ENCODE measurements at regions not wholly inside any gene's neighbourhood (a gene's known extent, or its start where the extent isn't known, plus 50 kb on each side); places are given as distances from the start of the nearest gene placed in this dataset.

- Histone ChIP-seq H4K20me1 (replicated peaks; ENCODE audit: insufficient read depth) (no peaks in the 10 kb centered on the region), H3K27me3 (ENCODE audit: insufficient read depth) (no peaks in the 10 kb centered on the region), H3F3A (replicated peaks; ENCODE audit: low read depth) (no peaks in the 10 kb centered on the region), H3K4me1 (ENCODE audit: insufficient read depth) (no peaks in the 10 kb centered on the region), H3K79me2 (replicated peaks; ENCODE audit: insufficient read depth) (no peaks in the 10 kb centered on the region), H3K4me2 (no peak overlapping the region), H3K27ac (ENCODE audit: low read depth) (no peak overlapping the region), H3K4me3 (no peak overlapping the region), H2AFZ (no peak overlapping the region), H3K36me3 (ENCODE audit: insufficient read depth) (no peaks in the 10 kb centered on the region), H3K9me2 (ENCODE audit: insufficient read depth) (0 out of 2 replicates have a peak, but pooled peaks cover 4% of the 10 kb centered on the region)
- peaks cover 2% of the 10 kb centered on the region for H3K27me3 Mint-ChIP-seq (ENCODE audit: insufficient read depth, low read depth, poor library complexity)
- H3K4me3 Mint-ChIP-seq, result no peak overlapping the region
- no peaks in the 10 kb centered on the region for H3K9me3 Mint-ChIP-seq
- DNase-seq (ENCODE audit: low spot score) (no peak), ATAC-seq (no peak)
- H3K36me3 Mint-ChIP-seq (ENCODE audit: low read depth), result no peaks in the 10 kb centered on the region
- no peak for TF ChIP-seq REST (IDR thresholded peaks at IDR 0.05; ENCODE audit: unreplicated experiment)
- peaks cover 3% of the 10 kb centered on the region; the same call in 2 of the 3 replicates for H3K4me1 Mint-ChIP-seq
- no peak overlapping the region for H3K27ac Mint-ChIP-seq
Measured at GRCh38 chr20:39633689-39634088, 671.5 kb downstream of the DHX35 start.

- no peak for DNase-seq (ENCODE audit: low spot score)
- Histone ChIP-seq H3K27ac (ENCODE audit: low read depth) (no peak overlapping the region), H3K4me1 (ENCODE audit: insufficient read depth) (no peaks in the 10 kb centered on the region), H3K9me2 (ENCODE audit: insufficient read depth) (peaks cover 8% of the 10 kb centered on the region), H4K20me1 (replicated peaks; ENCODE audit: insufficient read depth) (no peaks in the 10 kb centered on the region), H3K36me3 (ENCODE audit: insufficient read depth) (no peaks in the 10 kb centered on the region), H3K4me2 (no peak overlapping the region), H3F3A (replicated peaks; ENCODE audit: low read depth) (no peaks in the 10 kb centered on the region), H3K27me3 (ENCODE audit: insufficient read depth) (no peaks in the 10 kb centered on the region), H3K79me2 (replicated peaks; ENCODE audit: insufficient read depth) (no peaks in the 10 kb centered on the region), H3K4me3 (no peak overlapping the region), H2AFZ (no peak overlapping the region)
- no peaks in the 10 kb centered on the region; the same call in 2 of the 3 replicates for H3K9me3 Mint-ChIP-seq
- H3K4me1 Mint-ChIP-seq, result peaks cover 3% of the 10 kb centered on the region; the same call in 2 of the 3 replicates
- no peak overlapping the region for H3K27ac Mint-ChIP-seq
- ATAC-seq, result no peak
- H3K36me3 Mint-ChIP-seq (ENCODE audit: low read depth), result no peaks in the 10 kb centered on the region
- no peak overlapping the region for H3K4me3 Mint-ChIP-seq
- peaks cover 2% of the 10 kb centered on the region for H3K27me3 Mint-ChIP-seq (ENCODE audit: insufficient read depth, low read depth, poor library complexity)
- TF ChIP-seq JUNB (IDR thresholded peaks at IDR 0.05; ENCODE audit: unreplicated experiment) (no peak), EZH2 (IDR thresholded peaks at IDR 0.05; ENCODE audit: low read depth, unreplicated experiment) (no peak), ZNF462 (CRISPR knock-in tag; IDR thresholded peaks at IDR 0.05) (no peak), ZNF114 (CRISPR knock-in tag; IDR thresholded peaks at IDR 0.05) (no peak), POLR2AphosphoS5 (IDR thresholded peaks at IDR 0.05; ENCODE audit: low read depth) (no peak), STAT1 (IDR thresholded peaks at IDR 0.05; ENCODE audit: unreplicated experiment) (no peak), EZH2phosphoT487 (IDR thresholded peaks at IDR 0.05; ENCODE audit: unreplicated experiment) (no peak), NANOG (IDR thresholded peaks at IDR 0.05; ENCODE audit: borderline replicate concordance) (no peak), ZNF331 (CRISPR knock-in tag; IDR thresholded peaks at IDR 0.05; ENCODE audit: low read depth) (no peak), CTCF (conservative IDR thresholded peaks at IDR 0.05; ENCODE audit: low read depth in 2 of 2) (no peak)
Measured at GRCh38 chr20:39632757-39633156, 670.6 kb downstream of the DHX35 start.
